Mammary epithelial cell (primary cell): ENCODE measurements at regions not wholly inside any gene's neighbourhood (a gene's known extent, or its start where the extent isn't known, plus 50 kb on each side); places are given as distances from the start of the nearest gene placed in this dataset.

Source experiments
- EZH2 ChIP-seq: IDR thresholded peaks from 2 replicates; pipeline ENCODE4 v1.6.1; 2012; ENCODE audit warnings: low read length, inconsistent platforms, borderline replicate concordance
- TF ChIP-seq, protein P1 (sequence below), 2 donors: IDR thresholded peaks in 1 of 2; conservative IDR thresholded peaks in 1 of 2; 2 replicates each; pipeline ENCODE4 v1.5.1; 2011 to 2012; ENCODE audit warnings: inconsistent platforms in 2 of 2, low read length in 2 of 2, mild to moderate bottlenecking in 2 of 2, control low read depth in 1 of 2, low read depth in 1 of 2; ENCODE audit not compliant: insufficient read depth in 1 of 2; ENCODE audit errors: extremely low read depth in 1 of 2

DNA sequence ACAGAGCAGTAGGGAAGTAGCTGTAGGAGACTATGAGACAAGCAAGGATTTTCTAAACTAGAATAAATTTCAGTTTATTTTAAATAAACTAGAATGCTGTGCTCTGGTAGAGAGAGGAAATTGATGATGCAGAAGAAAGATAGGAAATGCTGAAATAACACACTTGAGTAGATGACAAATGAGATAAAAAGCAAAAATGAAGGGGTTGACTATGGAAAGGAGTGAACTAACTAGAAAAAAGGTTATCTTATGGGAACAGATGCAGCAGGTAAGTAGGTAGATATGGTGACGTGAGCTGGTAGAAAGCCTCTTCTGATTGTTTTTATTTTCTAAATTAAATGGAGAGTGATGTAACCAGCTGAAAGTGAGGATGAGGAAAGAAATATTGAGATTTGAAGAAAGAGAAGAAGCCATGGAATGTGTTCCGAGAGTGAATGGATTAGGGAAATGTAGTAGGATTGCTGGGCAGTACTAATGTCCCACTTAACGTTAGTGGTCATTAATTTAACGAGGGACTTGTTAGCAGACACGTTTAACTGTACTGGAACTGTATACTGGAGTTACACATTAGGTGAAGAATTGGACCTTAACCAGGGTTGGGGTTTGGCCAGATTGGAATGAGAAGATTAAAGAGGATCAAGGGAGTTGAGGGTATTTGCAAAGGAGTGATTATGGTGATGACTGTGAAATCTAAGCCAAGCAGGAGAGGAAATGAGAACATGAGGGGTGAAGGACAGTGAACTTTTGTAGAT, 196.5 kb downstream of the TANC2 start:
- TF ChIP-seq, protein P1, sequence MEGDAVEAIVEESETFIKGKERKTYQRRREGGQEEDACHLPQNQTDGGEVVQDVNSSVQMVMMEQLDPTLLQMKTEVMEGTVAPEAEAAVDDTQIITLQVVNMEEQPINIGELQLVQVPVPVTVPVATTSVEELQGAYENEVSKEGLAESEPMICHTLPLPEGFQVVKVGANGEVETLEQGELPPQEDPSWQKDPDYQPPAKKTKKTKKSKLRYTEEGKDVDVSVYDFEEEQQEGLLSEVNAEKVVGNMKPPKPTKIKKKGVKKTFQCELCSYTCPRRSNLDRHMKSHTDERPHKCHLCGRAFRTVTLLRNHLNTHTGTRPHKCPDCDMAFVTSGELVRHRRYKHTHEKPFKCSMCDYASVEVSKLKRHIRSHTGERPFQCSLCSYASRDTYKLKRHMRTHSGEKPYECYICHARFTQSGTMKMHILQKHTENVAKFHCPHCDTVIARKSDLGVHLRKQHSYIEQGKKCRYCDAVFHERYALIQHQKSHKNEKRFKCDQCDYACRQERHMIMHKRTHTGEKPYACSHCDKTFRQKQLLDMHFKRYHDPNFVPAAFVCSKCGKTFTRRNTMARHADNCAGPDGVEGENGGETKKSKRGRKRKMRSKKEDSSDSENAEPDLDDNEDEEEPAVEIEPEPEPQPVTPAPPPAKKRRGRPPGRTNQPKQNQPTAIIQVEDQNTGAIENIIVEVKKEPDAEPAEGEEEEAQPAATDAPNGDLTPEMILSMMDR (conservative IDR thresholded peaks at IDR 0.05 in 1 of 2, IDR thresholded peaks at IDR 0.05 in 1 of 2; ENCODE audit: extremely low read depth in 1 of 2, insufficient read depth in 1 of 2, low read depth in 1 of 2, low read length in 2 of 2), result no peak
- no peak for TF ChIP-seq EZH2
